GM04504 (cell line): ENCODE measurements at regions not wholly inside any gene's neighbourhood (a gene's known extent, or its start where the extent isn't known, plus 50 kb on each side); places are given as distances from the start of the nearest gene placed in this dataset.
"Not testable (repeated sequence)": the region's sequence is repeated elsewhere in the genome, so short reads cannot be mapped to it uniquely, and the experiment has no call there.

ENCODE experiments used
- DNase-seq: peaks from one replicate; pipeline ENCODE4 v3.0.0-alpha.2; 2012; ENCODE audit warnings: low read depth

DNA sequence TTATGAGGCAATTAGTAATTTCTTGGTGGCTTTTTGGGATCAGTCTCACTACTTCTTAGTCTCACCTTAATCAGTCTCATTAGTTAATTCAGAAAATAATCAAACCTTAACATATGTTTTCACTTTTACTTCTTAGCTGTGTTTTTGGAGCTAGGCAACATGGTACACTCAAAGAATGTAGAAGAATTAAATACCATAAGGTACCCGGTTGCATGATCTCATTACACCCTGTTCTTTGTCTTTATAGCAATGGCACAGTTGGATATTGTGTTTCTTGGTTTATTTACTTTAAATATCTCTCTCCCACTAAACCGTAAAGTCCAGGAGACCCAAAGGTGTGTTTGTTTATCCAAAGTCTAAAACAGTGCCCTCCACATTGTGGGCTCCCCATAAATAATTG is 132.3 kb downstream of the TNFSF18 start:
- DNase-seq, result no peak

DNA sequence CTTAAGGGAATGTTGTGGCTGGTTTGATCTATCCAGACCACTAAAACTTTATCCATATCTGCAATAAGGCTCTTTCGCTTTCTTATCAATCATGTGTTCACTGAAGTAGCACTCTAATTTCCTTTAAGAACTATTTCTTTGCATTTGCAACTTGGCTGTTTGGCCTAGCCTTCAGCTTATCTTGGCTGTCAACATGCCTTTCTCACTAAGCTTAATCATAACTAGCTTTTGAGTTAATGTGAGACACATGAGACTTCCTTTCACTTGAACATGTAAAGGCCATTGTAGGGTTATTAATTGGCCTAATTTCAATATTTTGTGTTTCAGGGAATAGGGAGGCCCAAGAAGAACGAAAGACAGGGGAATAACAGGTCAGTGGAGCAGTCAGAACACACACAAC is 124.7 kb downstream of the TNFSF18 start:
- no peak for DNase-seq

GRCh38 chr1:172928412-172928811 is 122.3 kb downstream of the TNFSF18 start:
- DNase-seq, result peak; percentile 80

- DNase-seq, result no peak
These were observed 121.7 kb downstream of the TNFSF18 start for GRCh38 chr1:172929006-172929405.

GRCh38 chr1:172930142-172930541 is 120.6 kb downstream of the TNFSF18 start:
- no peak for DNase-seq

GRCh38 chr1:172931340-172931739 is 119.4 kb downstream of the TNFSF18 start:
- no peak for DNase-seq

DNA sequence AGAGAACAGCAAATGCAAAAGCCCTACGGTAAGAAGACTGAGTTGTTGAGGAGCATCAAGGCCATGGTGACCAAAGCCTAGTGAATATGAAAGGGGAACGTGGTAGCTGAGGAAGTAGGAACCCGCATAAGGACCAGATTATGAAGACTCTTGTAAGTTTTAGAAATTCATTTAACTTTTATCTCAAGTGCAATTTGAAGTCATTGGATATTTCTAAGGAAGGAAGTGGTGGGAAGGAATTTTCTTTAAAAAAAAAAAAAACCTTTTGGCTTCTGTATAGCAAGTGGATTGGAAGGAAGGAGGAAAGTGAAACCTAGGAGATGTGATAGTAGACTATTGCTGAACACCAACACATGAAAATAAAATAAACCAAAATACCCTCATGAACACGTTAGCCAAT is 119.0 kb downstream of the TNFSF18 start:
- no peak for DNase-seq

DNA sequence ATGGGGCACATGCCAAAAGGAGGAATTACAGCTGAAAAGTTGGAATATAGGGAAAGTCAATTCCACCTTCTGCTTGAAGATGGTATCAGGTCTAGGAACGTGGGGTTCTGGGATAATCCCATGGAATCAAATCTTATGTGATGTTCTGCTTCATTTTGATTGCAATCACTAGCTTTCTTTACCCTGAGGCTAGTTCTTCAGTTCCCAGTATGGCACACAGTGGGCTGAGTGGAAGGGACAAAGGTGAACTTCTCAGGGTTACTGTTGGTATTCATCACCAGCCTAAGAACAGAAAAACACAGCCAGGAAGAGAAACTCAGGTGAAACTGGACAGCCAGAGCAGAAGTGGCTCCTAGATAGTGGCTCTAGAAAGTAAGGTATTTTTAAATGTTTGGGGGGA is 117.8 kb downstream of the TNFSF18 start:
- no peak for DNase-seq

DNA sequence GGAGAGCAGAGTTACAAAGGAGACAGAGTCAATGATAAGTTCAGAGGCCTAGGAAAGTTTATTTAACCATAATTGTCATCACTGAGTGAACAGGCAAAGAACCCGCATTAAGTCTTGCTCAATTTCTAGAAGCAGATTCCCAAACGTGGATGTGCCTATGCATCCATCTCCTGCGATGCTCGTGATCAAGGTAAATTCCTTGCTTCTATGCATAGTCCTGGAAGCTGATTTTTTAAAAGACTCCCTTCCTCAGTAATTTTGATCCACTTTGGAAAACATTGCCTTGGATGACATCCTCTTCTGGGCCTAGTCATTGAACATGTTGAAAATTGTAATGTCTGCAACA is 116.4 kb downstream of the TNFSF18 start:
- no peak for DNase-seq

DNA sequence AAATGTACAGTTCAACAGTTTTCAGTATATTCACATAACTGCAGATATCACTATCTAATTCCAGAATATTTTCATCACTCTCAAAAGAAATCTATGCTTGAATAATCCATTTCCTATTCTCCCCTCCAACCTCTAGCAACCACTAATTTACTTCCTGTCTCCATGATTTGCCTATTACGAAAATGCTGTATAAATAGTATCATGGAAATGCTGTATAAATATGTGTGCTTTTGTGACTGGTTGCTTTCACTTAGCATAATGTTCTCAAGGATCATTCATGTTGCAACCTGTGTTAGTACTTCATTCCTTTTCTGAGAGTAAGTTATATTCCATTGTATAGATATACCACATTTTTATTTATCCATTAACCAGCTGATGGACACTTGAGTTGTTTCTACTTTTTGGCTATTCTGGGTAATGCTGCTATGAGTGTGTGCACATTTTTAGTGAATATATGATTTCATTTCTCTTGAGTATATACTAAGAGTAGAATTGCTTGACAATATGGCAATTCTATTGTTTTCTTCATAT is 115.6 kb downstream of the TNFSF18 start:
- no peak for DNase-seq

DNA sequence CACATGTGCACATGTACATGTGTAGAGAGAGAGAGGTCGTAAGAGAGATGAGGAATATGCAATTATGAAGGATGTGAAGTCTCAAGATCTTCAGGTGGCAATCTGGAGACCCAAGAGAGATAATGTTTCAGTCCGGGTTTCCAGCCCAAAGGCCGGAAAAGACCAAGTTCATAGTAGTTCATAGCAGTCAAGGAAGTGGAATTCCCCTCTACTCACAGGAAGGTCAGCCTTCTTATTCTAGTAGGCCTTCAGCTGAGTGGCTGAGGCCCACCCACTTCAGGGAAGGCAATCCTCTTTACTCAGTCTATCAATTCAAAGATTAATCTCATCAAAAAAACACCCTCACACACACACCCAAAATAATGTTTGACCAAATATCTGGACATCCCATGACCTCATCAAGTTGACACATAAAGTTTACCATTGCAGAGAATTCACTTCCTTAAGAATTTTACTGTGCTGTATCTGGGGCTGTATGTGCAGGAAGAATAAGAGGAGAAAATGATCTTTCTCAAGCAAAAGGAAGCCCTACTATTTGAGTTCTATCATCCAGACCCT is 114.6 kb downstream of the TNFSF18 start:
- DNase-seq, result no peak

GRCh38 chr1:172938681-172939080 is 112.1 kb downstream of the TNFSF18 start:
- no peak for DNase-seq

DNA sequence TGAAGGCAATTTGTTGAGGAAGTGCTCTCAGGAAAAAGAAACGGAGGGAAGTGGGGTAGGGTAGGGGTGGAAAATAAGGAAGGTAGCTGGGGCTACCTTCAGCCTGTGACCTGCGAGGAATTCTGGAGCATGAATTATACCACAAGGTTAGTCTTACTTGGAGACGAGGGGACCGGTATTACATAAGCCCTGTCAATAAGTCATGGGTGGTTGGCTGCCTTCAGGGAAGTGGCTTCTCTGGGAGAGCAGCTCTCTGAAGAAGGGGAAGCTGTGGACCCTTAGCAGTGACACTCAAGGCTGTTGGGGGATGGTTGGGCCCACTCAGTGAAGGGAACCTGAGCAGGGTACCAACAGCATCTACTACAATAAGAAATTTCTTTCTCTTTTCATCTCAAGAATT is 111.3 kb downstream of the TNFSF18 start:
- DNase-seq, result no peak

DNA sequence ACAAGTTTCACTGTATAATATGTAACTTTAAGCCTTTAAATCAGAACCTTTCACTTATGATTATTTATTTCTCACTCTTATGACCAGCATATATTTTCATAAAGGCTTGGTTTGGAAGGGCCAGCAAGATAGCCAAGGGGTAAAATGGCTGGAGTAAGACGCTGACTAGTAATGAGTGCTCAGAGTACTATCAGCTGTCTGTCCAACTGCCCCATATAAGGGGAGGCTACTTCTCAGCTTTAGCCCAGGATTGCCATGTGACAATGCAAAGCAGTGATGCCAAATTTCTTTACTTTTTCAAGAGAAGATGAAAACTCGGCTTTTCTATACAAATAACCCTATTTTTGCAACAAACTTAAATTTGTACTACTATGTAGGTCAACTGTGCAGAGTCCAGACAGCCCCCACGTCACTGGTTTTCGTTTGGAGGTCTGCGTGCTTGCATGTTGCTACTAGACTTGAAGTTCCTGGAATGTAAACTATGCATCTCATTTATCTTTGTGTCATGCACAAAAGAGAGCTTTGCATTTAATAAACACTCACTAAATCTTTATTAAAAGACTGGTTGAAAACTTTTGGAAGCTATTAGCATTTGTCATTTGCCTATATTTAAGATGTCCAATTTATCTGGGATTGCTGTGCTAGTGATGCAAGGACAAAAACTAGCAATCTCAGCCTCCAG is 110.4 kb downstream of the TNFSF18 start:
- DNase-seq, result no peak

DNA sequence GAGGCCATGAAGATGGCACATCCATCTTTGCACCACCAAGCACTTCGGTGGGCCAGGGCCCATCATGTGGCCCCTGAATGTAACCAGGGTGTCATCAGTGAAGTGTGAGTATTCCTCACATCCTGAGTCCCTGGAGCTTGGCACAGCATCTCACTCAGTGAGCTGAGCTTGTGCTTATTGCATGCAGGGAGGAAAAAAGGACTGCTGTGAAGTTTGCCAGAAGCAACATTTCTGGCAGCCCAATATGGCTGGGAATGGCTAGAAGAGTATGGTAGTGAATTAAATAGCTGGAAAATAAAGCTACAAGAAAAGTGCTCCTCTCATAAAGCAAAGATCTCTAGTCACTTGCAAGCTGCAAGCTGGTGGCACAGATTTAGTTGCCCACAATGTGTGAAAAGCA is 109.3 kb downstream of the TNFSF18 start:
- no peak for DNase-seq

- DNase-seq, result no peak
These were observed 108.8 kb downstream of the TNFSF18 start for GRCh38 chr1:172941945-172942344.

DNA sequence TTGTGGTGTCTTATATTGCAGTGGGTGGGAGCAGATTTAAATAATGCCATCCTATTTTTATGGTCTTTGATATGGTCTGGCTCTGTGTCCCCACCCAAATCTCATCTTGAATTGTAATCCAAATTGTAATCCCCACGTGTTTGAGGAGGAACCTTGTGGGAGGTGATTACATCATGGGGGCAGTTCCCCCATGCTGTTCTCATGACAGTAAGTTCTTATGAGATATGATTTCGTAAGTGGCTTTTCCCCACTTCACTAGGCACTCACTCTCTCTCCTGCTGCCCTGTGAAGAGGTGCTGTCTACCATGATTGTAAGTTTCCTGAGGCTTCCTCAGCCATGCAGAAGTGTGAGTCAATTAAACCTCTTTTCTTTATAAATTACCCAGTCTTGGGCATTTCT is 107.6 kb downstream of the TNFSF18 start:
- DNase-seq, result not testable (repeated sequence)

- DNase-seq, result no peak
These were observed 105.8 kb downstream of the TNFSF18 start for GRCh38 chr1:172944931-172945330.

GRCh38 chr1:172946814-172947507 is 103.8 kb downstream of the TNFSF18 start:
- no peak for DNase-seq

GRCh38 chr1:172948457-172948856 is 102.3 kb downstream of the TNFSF18 start:
- DNase-seq, result peak; percentile 69

- no peak for DNase-seq
These were observed 101.6 kb downstream of the TNFSF18 start for GRCh38 chr1:172949096-172949495.

DNA sequence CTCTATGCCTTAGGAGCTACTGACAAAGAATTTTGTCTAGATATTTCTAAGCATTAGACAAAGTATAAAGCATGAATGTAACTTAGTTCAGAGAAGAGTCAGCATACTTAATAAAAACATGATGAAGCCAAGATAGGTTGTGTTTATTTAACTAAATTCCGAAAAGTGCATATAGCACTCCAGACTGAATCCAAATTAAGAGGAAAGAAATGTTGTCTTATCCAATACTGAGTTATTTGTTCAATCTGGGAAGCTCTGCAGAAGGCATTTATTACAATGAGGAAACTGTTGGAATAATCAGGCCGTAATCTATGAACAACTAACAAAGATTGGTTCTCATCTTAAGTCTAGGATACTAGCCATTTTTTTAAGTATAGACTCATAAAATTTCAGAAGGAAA is 100.2 kb downstream of the TNFSF18 start:
- no peak for DNase-seq

DNA sequence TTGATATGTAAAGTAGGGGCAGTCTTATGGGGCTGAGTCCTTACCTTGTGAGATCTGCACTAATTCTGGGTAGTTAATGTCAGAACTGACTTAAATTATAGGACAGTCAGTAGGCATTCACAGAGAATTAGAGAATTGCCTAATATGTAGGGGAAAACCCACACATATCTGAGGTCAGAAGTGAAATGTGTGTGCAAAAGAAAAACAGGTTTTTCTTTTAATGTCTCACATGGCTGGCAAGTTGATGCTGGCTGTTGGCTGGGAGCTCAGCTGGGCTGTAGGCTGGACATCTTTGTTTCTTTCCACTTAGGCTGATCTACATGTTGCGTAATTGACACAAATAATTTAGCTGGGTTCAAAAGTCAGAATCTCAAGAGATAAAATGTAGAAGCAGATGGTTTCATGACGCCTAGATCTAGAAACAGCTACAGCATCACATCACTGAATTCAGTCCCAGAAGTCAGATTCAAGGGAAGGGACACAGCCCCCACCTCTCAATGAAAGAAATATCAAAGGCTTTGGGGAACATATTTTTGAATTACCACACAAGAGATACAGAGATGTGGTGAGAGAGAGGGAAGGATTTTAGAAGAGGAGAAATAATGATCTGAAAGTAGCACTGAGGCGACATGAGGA is 98.9 kb downstream of the TNFSF18 start:
- DNase-seq, result peak; percentile 60
